B cell (primary cell): ENCODE measurements at regions not wholly inside any gene's neighbourhood (a gene's known extent, or its start where the extent isn't known, plus 50 kb on each side); places are given as distances from the start of the nearest gene placed in this dataset.

Source experiments
- ATAC-seq: fragments of 200-7000 bp; cut with Tn5 transposase; one replicate; pipeline ENCODE4 v1.10.0; 2021; ENCODE audit warnings: low read depth, mild to moderate bottlenecking, moderate number of reproducible peaks, moderate library complexity
- CTCF ChIA-PET: fragments of 350-600 bp; sonication (Branson Sonifier 250); formaldehyde crosslinking; loops from one replicate; lab custom pipeline; 2021; ENCODE audit warnings: antibody characterized with exemption, inconsistent platforms; lab: Charles Lee
- POLR2A ChIA-PET: fragments of 350-600 bp; sonication (Branson Sonifier 250); formaldehyde crosslinking; loops from one replicate; lab custom pipeline; 2021; ENCODE audit warnings: antibody characterized with exemption; lab: Charles Lee
- DNase-seq: peaks from one replicate; pipeline ENCODE4 v3.0.0; 2013
- H2AFZ ChIP-seq: 2 replicates; pipeline ENCODE4 v1.6.1; 2012; ENCODE audit warnings: mild to moderate bottlenecking, low read depth, low read length; ENCODE audit not compliant: insufficient read depth, poor library complexity, severe bottlenecking
- H3K27ac ChIP-seq, 2 donors: 1 replicate in 1 of 2; 2 replicates in 1 of 2; pipeline ENCODE4 v1.5.1; 2012 to 2013; ENCODE audit warnings: low read length in 2 of 2, mild to moderate bottlenecking in 2 of 2, moderate library complexity in 1 of 2
- H3K27me3 ChIP-seq, 4 experiments: fragments of 200-600 bp in 1 of 4; sonication (generic) in 1 of 4; replicated peaks in 1 of 4; 1 replicate in 2 of 4; 2 replicates in 2 of 4; pipeline versions ENCODE4 v1.6.1 to v1.7.0; 2013 to 2016; ENCODE audit warnings: low read length in 3 of 4, mild to moderate bottlenecking in 2 of 4, mixed read lengths in 1 of 4, moderate library complexity in 1 of 4; ENCODE audit not compliant: insufficient read depth in 4 of 4, control insufficient read depth in 3 of 4; ENCODE audit errors: control extremely low read depth in 1 of 4
- H3K36me3 ChIP-seq, 2 experiments: replicated peaks in 1 of 2; 1 replicate in 1 of 2; 2 replicates in 1 of 2; pipeline versions ENCODE4 v1.6.1 to v1.7.1; 2013; ENCODE audit warnings: low read length in 1 of 2; ENCODE audit not compliant: insufficient read depth in 2 of 2, control insufficient read depth in 1 of 2; ENCODE audit errors: control extremely low read depth in 1 of 2, extremely low read depth in 1 of 2
- H3K4me1 ChIP-seq, 2 donors: fragments of 200-600 bp in 1 of 2; sonication (generic) in 1 of 2; 1 replicate in 1 of 2; 2 replicates in 1 of 2; pipeline versions ENCODE4 v1.5.1 to v1.6.1; 2013 to 2017; ENCODE audit warnings: low read length in 2 of 2; ENCODE audit not compliant: control insufficient read depth in 2 of 2, insufficient read depth in 2 of 2
- H3K4me2 ChIP-seq: replicated peaks from 2 replicates; pipeline ENCODE3; 2012; ENCODE audit warnings: mild to moderate bottlenecking, low read depth, low read length; ENCODE audit not compliant: poor library complexity, severe bottlenecking
- H3K4me3 ChIP-seq, 5 experiments: fragments of 200-600 bp in 1 of 5; sonication (generic) in 1 of 5; 1 replicate in 3 of 5; 2 replicates in 2 of 5; pipeline versions ENCODE4 v1.5.1 to v1.7.0; 2011 to 2016; ENCODE audit warnings: low read length in 4 of 5, mild to moderate bottlenecking in 4 of 5, low read depth in 2 of 5, control low read depth in 1 of 5, moderate library complexity in 1 of 5; ENCODE audit not compliant: insufficient read depth in 1 of 5; ENCODE audit errors: control extremely low read depth in 1 of 5, extremely low read depth in 1 of 5
- H3K79me2 ChIP-seq: fragments of 200-600 bp; sonication (generic); one replicate; pipeline ENCODE4 v1.6.0; 2016; ENCODE audit warnings: low read length; ENCODE audit not compliant: control insufficient read depth, insufficient read depth
- H3K9ac ChIP-seq: fragments of 200-600 bp; sonication (generic); 2 replicates; pipeline ENCODE4 v1.6.1; 2017; ENCODE audit warnings: mild to moderate bottlenecking, low read length, moderate library complexity
- H3K9me3 ChIP-seq, 3 donors: one replicate each; pipeline versions ENCODE4 v1.6.1 to v1.7.1; 2013; ENCODE audit warnings: low read length in 2 of 3; ENCODE audit not compliant: control insufficient read depth in 2 of 3, insufficient read depth in 1 of 3; ENCODE audit errors: control extremely low read depth in 1 of 3
- H4K20me1 ChIP-seq: 2 replicates; pipeline ENCODE4 v1.6.0; 2012; ENCODE audit warnings: mild to moderate bottlenecking, low read length; ENCODE audit not compliant: insufficient read depth, control insufficient read depth, poor library complexity, severe bottlenecking
- H3K27ac Mint-ChIP-seq: one replicate; pipeline ENCODE4 v1.8.0; 2021; ENCODE audit warnings: mixed read lengths
- H3K27me3 Mint-ChIP-seq: one replicate; pipeline ENCODE4 v1.8.0; 2021; ENCODE audit warnings: mixed read lengths
- H3K4me1 Mint-ChIP-seq: one replicate; pipeline ENCODE4 v1.8.0; 2021; ENCODE audit warnings: mixed read lengths
- H3K4me3 Mint-ChIP-seq: one replicate; pipeline ENCODE4 v1.8.0; 2021; ENCODE audit warnings: mixed read lengths
- H3K9me3 Mint-ChIP-seq: one replicate; pipeline ENCODE4 v1.8.0; 2022; ENCODE audit warnings: mixed read lengths; ENCODE audit not compliant: insufficient read depth
- CTCF ChIP-seq: fragments of 200-600 bp; IDR thresholded peaks from one replicate; pipeline ENCODE4 v1.8.0; 2022; ENCODE audit warnings: antibody characterized with exemption, mild to moderate bottlenecking
- EZH2 ChIP-seq: IDR thresholded peaks from 2 replicates; pipeline ENCODE4 v1.6.1; 2012; ENCODE audit warnings: borderline replicate concordance, low read depth, mild to moderate bottlenecking, moderate library complexity, low read length; ENCODE audit not compliant: insufficient read depth, poor library complexity, severe bottlenecking
- WGBS: methylation state at CpG from one replicate; pipeline ENCODE4 v1.1.5; 2013; ENCODE audit warnings: missing lambda C conversion rate; ENCODE audit not compliant: insufficient coverage; 5-methylcytosine and 5-hydroxymethylcytosine counted together
- intact Hi-C: fragments of 100-400 bp; cut with micrococcal nuclease; formaldehyde crosslinking; loops from one replicate; pipeline ENCODE4 v1.10.0; 2022

DNA sequence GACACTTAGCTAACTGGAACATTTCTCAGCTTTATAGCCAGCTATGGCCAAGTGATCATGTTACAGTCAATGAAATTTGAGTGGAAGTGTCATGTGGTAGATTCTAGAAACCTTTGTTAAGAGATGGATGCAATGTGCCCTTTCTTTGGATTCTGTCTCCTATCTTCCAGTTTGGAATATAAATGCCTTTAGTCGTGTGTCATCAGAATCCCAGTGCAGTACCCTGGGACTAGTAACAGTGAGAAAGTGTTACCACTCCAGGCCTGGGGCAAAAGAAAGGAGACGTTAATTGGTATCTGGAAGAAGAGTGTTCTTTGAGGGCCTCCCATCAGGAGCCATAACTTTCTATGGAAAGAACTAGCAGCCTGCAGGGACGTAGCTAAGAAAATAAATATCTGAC, 149.6 kb downstream of the SNX18 start:
- Histone ChIP-seq H3K4me2 (no peak overlapping the region), H3K4me1 (peaks cover 29 to 35% of the 10 kb centered on the region in 2 donors), H3K4me3 (no peak overlapping the region), H4K20me1 (no peaks in the 10 kb centered on the region), H3K9ac (no peak overlapping the region), H3K79me2 (no peaks in the 10 kb centered on the region), H3K27me3 (no peaks in the 10 kb centered on the region), H3K27ac (no peak overlapping the region), H2AFZ (no peak overlapping the region), H3K9me3 (peaks cover 5 to 7% (median 5%) of the 10 kb centered on the region in 3 donors), H3K36me3 (no peaks in the 10 kb centered on the region)
- ChIA-PET CTCF (no interaction called here), POLR2A (no interaction called here)
- no peak overlapping the region for H3K4me3 Mint-ChIP-seq
- no peak for ATAC-seq
- no CpG with 5 or more reads among the region's 3 CpGs for WGBS
- intact Hi-C loops: no loop called here
- H3K9me3 Mint-ChIP-seq: peaks cover 14% of the 10 kb centered on the region
- H3K27ac Mint-ChIP-seq: no peak overlapping the region
- DNase-seq: no peak
- peaks cover 40% of the 10 kb centered on the region for H3K4me1 Mint-ChIP-seq
- H3K27me3 Mint-ChIP-seq: no peaks in the 10 kb centered on the region
- TF ChIP-seq EZH2: no peak
- TF ChIP-seq CTCF: no peak

- POLR2A ChIA-PET: no interaction called here
- H3K9ac ChIP-seq: no peak overlapping the region
- ATAC-seq: no peak
- peaks cover 0 to 4% of the 10 kb centered on the region in 2 donors for H3K4me1 ChIP-seq
- H3K4me3 ChIP-seq: no peak overlapping the region
- no peak overlapping the region for H3K27ac ChIP-seq
- no peak overlapping the region for H3K27ac Mint-ChIP-seq
- H3K4me3 Mint-ChIP-seq: no peak overlapping the region
- H2AFZ ChIP-seq: no peak overlapping the region
- H3K4me2 ChIP-seq: no peak overlapping the region
- peaks cover 10% of the 10 kb centered on the region for H3K4me1 Mint-ChIP-seq
- peaks cover 3 to 4% (median 3%) of the 10 kb centered on the region in 3 donors for H3K9me3 ChIP-seq
- no peaks in the 10 kb centered on the region for H3K36me3 ChIP-seq
- H3K27me3 Mint-ChIP-seq: no peaks in the 10 kb centered on the region
- CTCF ChIA-PET: interaction anchor here (1.0 kb wide), 1 partner anchor 181 kb away, joined by 3 read pairs; no protein-coding TSS in a partner anchor
- H3K27me3 ChIP-seq: no peaks in the 10 kb centered on the region
- DNase-seq: no peak
- H4K20me1 ChIP-seq: no peaks in the 10 kb centered on the region
- intact Hi-C loops: no loop called here
- TF ChIP-seq CTCF (no peak), EZH2 (no peak)
- WGBS: 73% methylated on average over 3 of the region's 5 CpGs
- H3K79me2 ChIP-seq: no peaks in the 10 kb centered on the region
- H3K9me3 Mint-ChIP-seq: peaks cover 11% of the 10 kb centered on the region
These were observed 146.3 kb downstream of the SNX18 start for GRCh38 chr5:54663866-54664265.
